ENCODE measurements at regions not wholly inside any gene's neighbourhood (a gene's known extent, or its start where the extent isn't known, plus 50 kb on each side); places are given as distances from the start of the nearest gene placed in this dataset.

DNA sequence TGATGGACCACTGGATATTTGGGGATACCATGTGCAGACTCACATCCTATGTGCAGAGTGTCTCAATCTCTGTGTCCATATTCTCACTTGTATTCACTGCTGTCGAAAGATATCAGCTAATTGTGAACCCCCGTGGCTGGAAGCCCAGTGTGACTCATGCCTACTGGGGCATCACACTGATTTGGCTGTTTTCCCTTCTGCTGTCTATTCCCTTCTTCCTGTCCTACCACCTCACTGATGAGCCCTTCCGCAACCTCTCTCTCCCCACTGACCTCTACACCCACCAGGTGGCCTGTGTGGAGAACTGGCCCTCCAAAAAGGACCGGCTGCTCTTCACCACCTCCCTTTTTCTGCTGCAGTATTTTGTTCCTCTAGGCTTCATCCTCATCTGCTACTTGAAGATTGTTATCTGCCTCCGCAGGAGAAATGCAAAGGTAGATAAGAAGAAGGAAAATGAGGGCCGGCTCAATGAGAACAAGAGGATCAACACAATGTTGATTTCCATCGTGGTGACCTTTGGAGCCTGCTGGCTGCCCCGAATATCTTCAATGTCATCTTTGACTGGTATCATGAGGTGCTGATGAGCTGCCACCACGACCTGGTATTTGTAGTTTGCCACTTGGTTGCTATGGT, 54.5 kb upstream of the HNRNPA0 start:
- no peak for DNase-seq (ENCODE audit: low read depth in 4 of 4, low spot score in 3 of 4)

DNA sequence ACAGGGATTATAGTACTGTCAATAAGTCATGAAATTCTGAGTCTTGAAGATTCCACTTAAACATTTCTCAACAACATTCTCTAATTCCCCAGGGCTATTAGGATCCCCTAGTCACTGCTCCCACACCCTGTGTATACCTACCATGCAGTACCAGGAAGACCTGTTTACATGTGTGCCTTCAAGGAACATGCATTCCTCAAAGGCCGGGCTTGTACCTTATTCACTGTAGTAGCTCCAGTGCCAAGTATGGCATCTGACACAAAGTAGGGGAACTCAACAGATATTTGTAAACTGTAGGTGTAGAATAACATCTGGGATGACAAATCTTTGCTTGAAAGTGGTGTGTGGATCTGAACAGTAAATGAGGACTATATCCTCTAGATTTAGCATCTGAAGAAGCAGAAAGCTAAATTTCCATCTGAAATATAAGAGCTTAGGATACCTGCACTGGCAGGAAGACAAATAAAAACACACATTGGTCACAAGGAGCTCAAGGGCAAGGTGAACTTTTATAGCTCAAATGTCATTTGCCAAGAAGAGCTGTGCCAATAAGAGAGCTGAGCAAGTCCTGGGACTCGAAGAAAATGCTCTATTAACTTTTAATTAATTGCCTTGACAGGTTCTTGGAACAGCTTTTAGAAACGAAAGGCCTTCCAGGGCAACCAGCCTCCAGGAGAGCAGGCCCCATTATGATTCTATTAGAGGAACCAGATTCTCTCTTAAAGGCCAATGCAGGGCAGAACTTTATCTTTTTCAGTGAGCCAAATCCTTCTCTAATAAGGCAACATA, 52.3 kb upstream of the MYOT start:
- peak in 1 of 4 donors; percentile 12 for DNase-seq (ENCODE audit: low read depth in 4 of 4, low spot score in 3 of 4)

Measured in right renal pelvis (tissue), 4 donors.